ENCODE measurements at regions not wholly inside any gene's neighbourhood (a gene's known extent, or its start where the extent isn't known, plus 50 kb on each side); places are given as distances from the start of the nearest gene placed in this dataset.
"Not testable (repeated sequence)": the region's sequence is repeated elsewhere in the genome, so short reads cannot be mapped to it uniquely, and the experiment has no call there.

GRCh38 chrX:7638078-7638710 lies 204.8 kb upstream of the VCX start:
- no peak for DNase-seq (ENCODE audit: low read depth)

GRCh38 chrX:7637066-7637465 lies 205.9 kb upstream of the VCX start:
- DNase-seq (ENCODE audit: low read depth): no peak

- no peak for DNase-seq (ENCODE audit: low read depth)
Measured at GRCh38 chrX:7635604-7636003, 207.4 kb upstream of the VCX start.

GRCh38 chrX:7620560-7620959 lies 222.4 kb upstream of the VCX start:
- DNase-seq (ENCODE audit: low read depth): no peak

GRCh38 chrX:7617994-7618393 lies 225.0 kb upstream of the VCX start:
- DNase-seq (ENCODE audit: low read depth): no peak

- DNase-seq (ENCODE audit: low read depth): no peak
Measured at GRCh38 chrX:7614616-7615015, 228.4 kb upstream of the VCX start.

GRCh38 chrX:7608625-7609024 lies 234.3 kb upstream of the VCX start:
- not testable (repeated sequence) for DNase-seq (ENCODE audit: low read depth)

GRCh38 chrX:7606039-7606652 lies 236.8 kb upstream of the VCX start:
- no peak for DNase-seq (ENCODE audit: low read depth)

GRCh38 chrX:7603387-7603786 lies 239.6 kb upstream of the VCX start:
- no peak for DNase-seq (ENCODE audit: low read depth)

GRCh38 chrX:7596822-7597221 lies 246.1 kb upstream of the VCX start:
- no peak for DNase-seq (ENCODE audit: low read depth)

- not testable (repeated sequence) for DNase-seq (ENCODE audit: low read depth)
Measured at GRCh38 chrX:7593370-7593769, 249.6 kb upstream of the VCX start.

GRCh38 chrX:7586126-7586525 lies 256.8 kb upstream of the VCX start:
- DNase-seq (ENCODE audit: low read depth): peak; percentile 12

- no peak for DNase-seq (ENCODE audit: low read depth)
Measured at GRCh38 chrX:7582191-7582590, 260.8 kb upstream of the VCX start.

- DNase-seq (ENCODE audit: low read depth): no peak
Measured at GRCh38 chrX:7580127-7580526, 262.8 kb upstream of the VCX start.

- no peak for DNase-seq (ENCODE audit: low read depth)
Measured at GRCh38 chrX:7574325-7574724, 268.6 kb upstream of the VCX start.

- no peak for DNase-seq (ENCODE audit: low read depth)
Measured at GRCh38 chrX:7570432-7571029, 272.4 kb upstream of the VCX start.

- no peak for DNase-seq (ENCODE audit: low read depth)
Measured at GRCh38 chrX:7568597-7568996, 274.4 kb upstream of the VCX start.

GRCh38 chrX:7568130-7568529 lies 274.8 kb upstream of the VCX start:
- no peak for DNase-seq (ENCODE audit: low read depth)

GRCh38 chrX:7552760-7553159 lies 290.2 kb upstream of the VCX start:
- no peak for DNase-seq (ENCODE audit: low read depth)

- no peak for DNase-seq (ENCODE audit: low read depth)
Measured at GRCh38 chrX:7546551-7547080, 296.4 kb upstream of the VCX start.

- no peak for DNase-seq (ENCODE audit: low read depth)
Measured at GRCh38 chrX:7545564-7545963, 297.4 kb upstream of the VCX start.

- DNase-seq (ENCODE audit: low read depth): no peak
Measured at GRCh38 chrX:7542587-7543380, 300.2 kb upstream of the VCX start.

- DNase-seq (ENCODE audit: low read depth): no peak
Measured at GRCh38 chrX:7522860-7523259, 320.1 kb upstream of the VCX start.
